ENCODE measurements at regions not wholly inside any gene's neighbourhood (a gene's known extent, or its start where the extent isn't known, plus 50 kb on each side); places are given as distances from the start of the nearest gene placed in this dataset.
"Not testable (repeated sequence)": the region's sequence is repeated elsewhere in the genome, so short reads cannot be mapped to it uniquely, and the experiment has no call there.

GRCh38 chr12:127046467-127046866, 1220.5 kb upstream of the TMEM132C start:
- no peak for ATAC-seq (ENCODE audit: low read depth)
- H3K27me3 Mint-ChIP-seq, result no peaks in the 10 kb centered on the region
- Histone ChIP-seq H3K27me3 (replicated peaks in 1 of 4; ENCODE audit: control extremely low read depth in 1 of 4, control insufficient read depth in 3 of 4, insufficient read depth in 4 of 4, low read length in 3 of 4) (no peaks in the 10 kb centered on the region), H3K36me3 (replicated peaks in 1 of 2; ENCODE audit: control extremely low read depth in 1 of 2, control insufficient read depth in 1 of 2, extremely low read depth in 1 of 2, insufficient read depth in 2 of 2, low read length in 1 of 2) (no peaks in the 10 kb centered on the region), H3K4me2 (replicated peaks; ENCODE audit: low read depth, low read length, poor library complexity, severe bottlenecking) (no peak overlapping the region), H3K9ac (ENCODE audit: low read length) (no peak overlapping the region), H3K4me3 (ENCODE audit: control extremely low read depth in 1 of 5, extremely low read depth in 1 of 5, insufficient read depth in 1 of 5, low read depth in 2 of 5, low read length in 4 of 5) (no peak overlapping the region), H3K27ac (ENCODE audit: low read length in 2 of 2) (no peak overlapping the region), H2AFZ (ENCODE audit: insufficient read depth, low read depth, low read length, poor library complexity, severe bottlenecking) (no peak overlapping the region), H4K20me1 (ENCODE audit: control insufficient read depth, insufficient read depth, low read length, poor library complexity, severe bottlenecking) (no peaks in the 10 kb centered on the region), H3K79me2 (ENCODE audit: control insufficient read depth, insufficient read depth, low read length) (no peaks in the 10 kb centered on the region), H3K4me1 (ENCODE audit: control insufficient read depth in 2 of 2, insufficient read depth in 2 of 2, low read length in 2 of 2) (no peaks in the 10 kb centered on the region), H3K9me3 (ENCODE audit: control extremely low read depth in 1 of 3, control insufficient read depth in 2 of 3, insufficient read depth in 1 of 3, low read length in 2 of 3) (peaks cover 0 to 6% (median 0%) of the 10 kb centered on the region in 3 donors)
- ChIA-PET CTCF (no interaction called here), POLR2A (no interaction called here)
- peaks cover 2% of the 10 kb centered on the region for H3K9me3 Mint-ChIP-seq (ENCODE audit: insufficient read depth)
- H3K4me1 Mint-ChIP-seq, result no peaks in the 10 kb centered on the region
- intact Hi-C loops (cut with micrococcal nuclease), result no loop called here
- no peak overlapping the region for H3K4me3 Mint-ChIP-seq
- WGBS (ENCODE audit: insufficient coverage), result no CpG with 5 or more reads among the region's 1 CpG
- DNase-seq, result no peak
- H3K27ac Mint-ChIP-seq, result no peak overlapping the region
- TF ChIP-seq, protein P1, sequence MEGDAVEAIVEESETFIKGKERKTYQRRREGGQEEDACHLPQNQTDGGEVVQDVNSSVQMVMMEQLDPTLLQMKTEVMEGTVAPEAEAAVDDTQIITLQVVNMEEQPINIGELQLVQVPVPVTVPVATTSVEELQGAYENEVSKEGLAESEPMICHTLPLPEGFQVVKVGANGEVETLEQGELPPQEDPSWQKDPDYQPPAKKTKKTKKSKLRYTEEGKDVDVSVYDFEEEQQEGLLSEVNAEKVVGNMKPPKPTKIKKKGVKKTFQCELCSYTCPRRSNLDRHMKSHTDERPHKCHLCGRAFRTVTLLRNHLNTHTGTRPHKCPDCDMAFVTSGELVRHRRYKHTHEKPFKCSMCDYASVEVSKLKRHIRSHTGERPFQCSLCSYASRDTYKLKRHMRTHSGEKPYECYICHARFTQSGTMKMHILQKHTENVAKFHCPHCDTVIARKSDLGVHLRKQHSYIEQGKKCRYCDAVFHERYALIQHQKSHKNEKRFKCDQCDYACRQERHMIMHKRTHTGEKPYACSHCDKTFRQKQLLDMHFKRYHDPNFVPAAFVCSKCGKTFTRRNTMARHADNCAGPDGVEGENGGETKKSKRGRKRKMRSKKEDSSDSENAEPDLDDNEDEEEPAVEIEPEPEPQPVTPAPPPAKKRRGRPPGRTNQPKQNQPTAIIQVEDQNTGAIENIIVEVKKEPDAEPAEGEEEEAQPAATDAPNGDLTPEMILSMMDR (IDR thresholded peaks at IDR 0.05), result no peak
- no peak for TF ChIP-seq EZH2 (IDR thresholded peaks at IDR 0.05; ENCODE audit: borderline replicate concordance, insufficient read depth, low read depth, low read length, poor library complexity, severe bottlenecking)

GRCh38 chr12:127048057-127048456, 1218.9 kb upstream of the TMEM132C start:
- no peak for ATAC-seq (ENCODE audit: low read depth)
- Histone ChIP-seq H3K27me3 (replicated peaks in 1 of 4; ENCODE audit: control extremely low read depth in 1 of 4, control insufficient read depth in 3 of 4, insufficient read depth in 4 of 4, low read length in 3 of 4) (no peaks in the 10 kb centered on the region), H3K36me3 (replicated peaks in 1 of 2; ENCODE audit: control extremely low read depth in 1 of 2, control insufficient read depth in 1 of 2, extremely low read depth in 1 of 2, insufficient read depth in 2 of 2, low read length in 1 of 2) (no peaks in the 10 kb centered on the region), H3K4me2 (replicated peaks; ENCODE audit: low read depth, low read length, poor library complexity, severe bottlenecking) (no peak overlapping the region), H3K4me1 (ENCODE audit: control insufficient read depth in 2 of 2, insufficient read depth in 2 of 2, low read length in 2 of 2) (no peaks in the 10 kb centered on the region), H3K79me2 (ENCODE audit: control insufficient read depth, insufficient read depth, low read length) (no peaks in the 10 kb centered on the region), H3K9me3 (ENCODE audit: control extremely low read depth in 1 of 3, control insufficient read depth in 2 of 3, insufficient read depth in 1 of 3, low read length in 2 of 3) (peaks cover 0 to 5% (median 0%) of the 10 kb centered on the region in 3 donors), H4K20me1 (ENCODE audit: control insufficient read depth, insufficient read depth, low read length, poor library complexity, severe bottlenecking) (no peaks in the 10 kb centered on the region), H3K4me3 (ENCODE audit: control extremely low read depth in 1 of 5, extremely low read depth in 1 of 5, insufficient read depth in 1 of 5, low read depth in 2 of 5, low read length in 4 of 5) (no peak overlapping the region), H3K9ac (ENCODE audit: low read length) (no peak overlapping the region), H3K27ac (ENCODE audit: low read length in 2 of 2) (no peak overlapping the region), H2AFZ (ENCODE audit: insufficient read depth, low read depth, low read length, poor library complexity, severe bottlenecking) (no peak overlapping the region)
- H3K4me1 Mint-ChIP-seq, result no peaks in the 10 kb centered on the region
- POLR2A ChIA-PET, result no interaction called here
- DNase-seq, result no peak
- CTCF ChIA-PET, result no interaction called here
- peaks cover 2% of the 10 kb centered on the region for H3K9me3 Mint-ChIP-seq (ENCODE audit: insufficient read depth)
- 100% methylated on average over 1 of the region's 1 CpG for WGBS (ENCODE audit: insufficient coverage)
- intact Hi-C loops (cut with micrococcal nuclease), result no loop called here
- TF ChIP-seq EZH2 (IDR thresholded peaks at IDR 0.05; ENCODE audit: borderline replicate concordance, insufficient read depth, low read depth, low read length, poor library complexity, severe bottlenecking), result no peak
- TF ChIP-seq, protein P1 (IDR thresholded peaks at IDR 0.05), result no peak
- H3K27me3 Mint-ChIP-seq, result no peaks in the 10 kb centered on the region
- no peak overlapping the region for H3K27ac Mint-ChIP-seq
- no peak overlapping the region for H3K4me3 Mint-ChIP-seq

DNA sequence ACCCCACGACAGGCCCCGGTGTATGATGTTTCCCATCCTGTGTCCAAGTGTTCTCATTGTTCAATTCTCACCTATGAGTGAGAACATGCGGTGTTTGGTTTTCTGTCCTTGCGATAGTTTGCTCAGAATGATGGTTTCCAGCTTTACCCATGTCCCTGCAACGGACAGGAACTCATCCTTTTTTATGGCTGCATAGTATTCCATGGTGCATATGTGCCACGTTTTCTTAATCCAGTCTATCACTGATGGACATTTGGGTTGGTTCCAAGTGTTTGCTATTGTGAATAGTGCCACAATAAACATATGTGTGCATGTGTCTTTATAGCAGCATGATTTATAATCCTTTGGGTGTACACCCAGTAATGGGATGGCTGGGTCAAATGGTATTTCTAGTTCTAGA, 1218.4 kb upstream of the TMEM132C start:
- ATAC-seq (ENCODE audit: low read depth); H3K4me1 ChIP-seq (ENCODE audit: control insufficient read depth in 2 of 2, insufficient read depth in 2 of 2, low read length in 2 of 2); H3K9me3 Mint-ChIP-seq (ENCODE audit: insufficient read depth); CTCF ChIA-PET; H3K4me3 Mint-ChIP-seq; H3K36me3 ChIP-seq (replicated peaks in 1 of 2; ENCODE audit: control extremely low read depth in 1 of 2, control insufficient read depth in 1 of 2, extremely low read depth in 1 of 2, insufficient read depth in 2 of 2, low read length in 1 of 2); DNase-seq; H3K4me2 ChIP-seq (replicated peaks; ENCODE audit: low read depth, low read length, poor library complexity, severe bottlenecking); H3K27me3 Mint-ChIP-seq; H3K9ac ChIP-seq (ENCODE audit: low read length); H3K27ac Mint-ChIP-seq; H2AFZ ChIP-seq (ENCODE audit: insufficient read depth, low read depth, low read length, poor library complexity, severe bottlenecking); H3K4me3 ChIP-seq (ENCODE audit: control extremely low read depth in 1 of 5, extremely low read depth in 1 of 5, insufficient read depth in 1 of 5, low read depth in 2 of 5, low read length in 4 of 5); H3K9me3 ChIP-seq (ENCODE audit: control extremely low read depth in 1 of 3, control insufficient read depth in 2 of 3, insufficient read depth in 1 of 3, low read length in 2 of 3); H3K27me3 ChIP-seq (replicated peaks in 1 of 4; ENCODE audit: control extremely low read depth in 1 of 4, control insufficient read depth in 3 of 4, insufficient read depth in 4 of 4, low read length in 3 of 4); H3K4me1 Mint-ChIP-seq; H4K20me1 ChIP-seq (ENCODE audit: control insufficient read depth, insufficient read depth, low read length, poor library complexity, severe bottlenecking); H3K79me2 ChIP-seq (ENCODE audit: control insufficient read depth, insufficient read depth, low read length); intact Hi-C loops (cut with micrococcal nuclease); POLR2A ChIA-PET; H3K27ac ChIP-seq (ENCODE audit: low read length in 2 of 2): not testable (repeated sequence)
- 100% methylated on average over 3 of the region's 6 CpGs for WGBS (ENCODE audit: insufficient coverage)

Data from B cell (primary cell).